GM03348 (cell line): ENCODE measurements at regions not wholly inside any gene's neighbourhood (a gene's known extent, or its start where the extent isn't known, plus 50 kb on each side); places are given as distances from the start of the nearest gene placed in this dataset.
A peak's percentile ranks its signal among the peaks of the same experiment; 100 is the strongest.

Source experiments
- DNase-seq: peaks from one replicate; pipeline ENCODE4 v3.0.0; 2012; ENCODE audit warnings: low spot score

- peak; percentile 86 for DNase-seq
Measured at GRCh38 chr6:14841901-14842421, 403.9 kb upstream of the JARID2 start.

DNA sequence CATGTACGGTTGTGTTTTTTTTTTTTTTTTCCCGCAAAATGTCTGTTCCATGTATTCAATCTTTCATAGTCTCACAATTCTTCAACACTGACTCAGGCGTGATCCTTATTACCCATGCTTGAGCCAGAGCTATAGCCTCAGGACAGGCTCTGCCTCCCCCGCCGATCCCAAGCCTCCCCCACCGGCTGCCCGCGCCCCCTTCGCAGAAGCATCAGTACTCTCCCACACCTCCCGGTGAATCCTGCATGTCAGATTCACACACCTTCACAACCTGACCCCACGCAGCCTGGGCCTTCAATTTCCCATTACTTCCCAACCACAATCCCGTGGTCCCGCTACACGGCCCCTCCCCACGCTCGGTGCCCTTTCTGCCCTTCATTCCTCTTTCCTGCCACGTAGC is 401.5 kb upstream of the JARID2 start:
- no peak for DNase-seq

GRCh38 chr6:14848019-14848418 is 397.9 kb upstream of the JARID2 start:
- peak; percentile 19 for DNase-seq

DNA sequence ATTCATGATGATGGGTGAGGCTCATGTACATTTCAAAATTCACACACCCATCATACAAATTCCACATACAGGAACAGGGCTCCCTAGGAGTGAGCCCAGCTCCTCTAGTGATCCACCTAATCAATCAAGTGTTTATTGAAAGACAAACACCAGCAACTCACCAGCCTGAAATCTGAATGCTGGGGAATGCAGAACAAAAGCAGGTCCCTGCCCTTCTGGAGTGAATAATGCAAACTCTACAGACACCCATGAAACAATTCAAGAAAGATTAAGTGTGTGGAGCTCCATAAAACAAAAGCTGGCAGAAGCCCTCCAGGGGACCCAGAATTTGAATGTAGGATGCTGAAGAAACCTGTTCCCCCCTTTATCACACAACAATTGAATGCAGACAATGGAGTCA is 396.7 kb upstream of the JARID2 start:
- no peak for DNase-seq

GRCh38 chr6:14851281-14851680 is 394.6 kb upstream of the JARID2 start:
- DNase-seq, result peak; percentile 25

DNA sequence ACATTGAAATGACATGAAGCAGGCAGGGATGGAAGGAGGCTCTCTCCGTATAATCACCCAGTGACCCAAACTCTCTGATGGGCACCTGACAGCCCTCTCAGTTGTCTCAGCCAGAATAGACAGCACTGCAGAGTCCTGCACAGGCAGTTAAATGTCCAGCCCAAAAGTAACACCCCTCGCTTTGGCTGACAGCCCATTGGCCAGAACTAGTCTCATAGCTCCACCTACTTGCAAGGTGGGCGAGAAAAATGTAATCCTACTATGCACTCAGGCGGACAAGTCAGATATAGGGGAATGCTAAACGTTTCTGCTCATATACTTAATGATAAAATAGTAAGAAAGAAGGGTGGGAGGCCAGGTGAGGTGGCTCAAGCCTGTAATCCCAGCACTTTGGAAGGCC is 393.5 kb upstream of the JARID2 start:
- DNase-seq, result no peak

DNA sequence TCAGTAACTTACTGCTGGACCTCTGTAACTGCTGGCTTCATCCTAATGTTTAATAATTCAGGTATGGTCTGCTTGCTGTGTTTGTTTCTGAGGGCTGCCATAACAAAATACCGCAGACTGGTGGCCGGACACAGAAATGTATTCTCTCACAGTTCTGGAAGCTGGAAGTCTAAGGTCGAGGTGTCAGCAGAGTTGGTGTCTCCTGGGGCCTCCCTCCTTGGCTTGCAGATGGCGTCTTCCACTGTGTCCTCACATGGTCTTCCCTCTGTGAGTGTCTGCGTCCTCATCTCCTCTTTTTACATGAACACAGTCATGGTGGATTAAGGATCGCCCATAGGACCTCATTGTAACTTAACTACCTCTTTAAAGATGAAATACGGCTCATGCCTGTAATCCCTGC is 389.7 kb upstream of the JARID2 start:
- no peak for DNase-seq

DNA sequence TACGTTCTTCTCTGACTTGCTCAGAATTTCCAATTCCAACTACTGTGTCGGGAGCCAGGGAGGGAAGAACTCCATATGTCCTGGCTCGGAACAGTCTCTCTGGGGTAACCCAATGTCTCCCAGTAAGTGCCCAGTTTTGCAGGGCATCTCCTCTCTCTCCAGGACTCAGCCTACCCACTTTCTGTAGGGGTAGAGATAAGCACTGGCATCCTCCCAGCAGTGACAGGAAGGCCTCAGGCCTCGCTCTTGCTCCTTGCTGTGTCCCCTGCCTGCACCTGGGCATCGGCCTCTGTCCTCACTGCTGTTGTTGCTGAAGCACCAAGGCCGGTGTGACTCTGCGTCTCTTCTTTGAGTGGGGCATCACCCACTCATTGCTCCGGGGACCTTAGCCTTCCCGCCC is 388.9 kb upstream of the JARID2 start:
- no peak for DNase-seq

DNA sequence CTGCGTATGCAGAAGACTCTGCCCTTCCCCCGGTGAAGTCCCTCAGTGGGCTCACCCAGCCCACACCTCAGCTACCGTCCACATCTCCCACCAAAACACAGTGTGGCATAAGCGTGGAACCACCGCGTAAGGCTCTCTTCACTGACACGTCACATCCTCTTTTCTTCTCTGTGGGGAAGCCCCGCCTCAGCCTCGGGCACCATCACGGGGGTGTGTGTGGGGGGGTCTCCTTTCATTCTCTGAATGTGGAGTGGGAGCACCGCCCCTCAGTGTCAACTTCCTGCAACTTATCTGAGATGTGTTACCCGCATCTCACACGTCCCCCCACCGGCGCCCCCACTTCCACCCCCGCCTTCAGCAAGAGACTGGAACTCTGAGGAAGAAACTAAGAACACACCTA is 388.4 kb upstream of the JARID2 start:
- DNase-seq, result no peak

- DNase-seq, result no peak
Measured at GRCh38 chr6:14858808-14859207, 387.1 kb upstream of the JARID2 start.

DNA sequence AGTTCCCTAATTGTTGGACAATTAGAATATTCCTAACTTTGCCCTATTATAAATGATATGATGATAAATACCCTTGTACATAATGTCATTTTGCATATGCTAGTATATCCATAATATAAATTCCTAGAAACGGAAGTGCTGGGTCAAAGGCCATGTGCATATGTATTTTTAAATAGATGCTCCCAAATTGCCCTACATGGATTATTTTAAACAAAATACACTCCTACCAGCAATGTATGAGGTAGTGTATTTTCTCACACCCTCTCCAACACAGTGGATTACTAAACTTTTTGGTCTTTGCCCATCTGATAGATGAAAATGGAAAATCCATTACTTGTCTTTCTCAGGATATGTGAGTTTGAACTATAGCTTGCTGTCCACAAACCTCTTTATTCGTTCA is 385.1 kb upstream of the JARID2 start:
- no peak for DNase-seq

DNA sequence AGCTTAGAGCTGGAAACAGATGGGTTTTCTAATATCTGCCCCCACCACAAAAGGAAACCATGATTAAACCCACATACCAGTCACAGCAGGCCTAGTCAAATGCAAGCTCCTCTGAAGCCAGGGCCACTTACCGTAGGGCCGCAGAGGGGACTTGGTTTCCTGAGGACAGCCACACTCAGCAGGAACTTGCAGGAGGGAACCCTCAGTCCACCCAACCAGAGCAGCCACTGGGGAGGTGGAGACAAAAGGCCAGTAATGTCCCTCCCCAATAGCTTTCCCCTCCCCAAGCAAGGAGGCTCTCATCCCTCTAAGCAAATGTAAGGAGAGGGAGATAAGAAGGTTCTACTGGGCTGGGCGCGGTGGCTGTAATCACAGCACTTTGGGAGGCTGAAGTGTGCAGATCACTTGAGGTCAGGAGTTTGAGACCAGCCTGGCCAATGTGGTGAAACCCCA is 384.4 kb upstream of the JARID2 start:
- no peak for DNase-seq

DNA sequence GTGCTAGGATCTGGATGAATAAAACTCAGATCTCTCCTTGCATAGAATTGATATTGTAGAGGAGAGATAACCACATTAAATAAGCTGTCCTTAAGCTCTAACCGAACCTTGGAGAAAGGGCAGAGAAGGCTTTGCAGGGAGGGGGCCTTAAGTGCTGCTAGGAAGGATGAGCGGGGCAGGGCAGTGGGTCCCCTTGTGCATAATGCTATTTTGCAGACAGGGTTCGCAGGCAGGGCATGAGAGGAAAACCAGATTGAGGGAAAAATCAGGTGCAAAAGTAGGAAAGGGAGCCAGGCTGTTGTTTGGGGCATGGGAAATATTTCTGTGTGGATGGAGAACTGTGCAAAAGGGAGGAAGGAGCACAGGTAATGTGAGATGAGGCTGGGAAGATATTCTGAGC is 383.0 kb upstream of the JARID2 start:
- DNase-seq, result no peak

GRCh38 chr6:14863902-14864850 is 381.7 kb upstream of the JARID2 start:
- no peak for DNase-seq

GRCh38 chr6:14865531-14866100 is 380.3 kb upstream of the JARID2 start:
- DNase-seq, result no peak

DNA sequence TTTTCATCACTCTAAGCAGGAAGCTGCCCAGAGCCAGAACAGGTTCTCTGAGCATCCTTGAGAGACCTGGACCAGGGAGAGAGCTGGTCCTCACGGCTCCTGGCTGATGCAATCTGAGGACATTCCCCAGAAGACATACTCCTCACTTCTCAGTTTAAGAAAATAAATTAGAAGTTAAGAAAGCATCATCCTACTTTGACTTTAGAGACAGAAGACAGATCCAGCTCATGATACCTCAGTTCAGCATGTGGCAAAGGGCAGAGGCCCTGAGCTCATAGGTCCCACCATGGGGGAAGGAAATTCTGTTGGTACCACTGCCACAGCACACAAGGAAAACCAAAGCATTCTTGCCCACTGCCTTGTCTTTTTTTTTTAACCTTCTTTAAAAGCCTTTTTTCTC is 378.1 kb upstream of the JARID2 start:
- no peak for DNase-seq

GRCh38 chr6:14871221-14871620 is 374.6 kb upstream of the JARID2 start:
- no peak for DNase-seq

- DNase-seq, result no peak
Measured at GRCh38 chr6:14873101-14873500, 372.8 kb upstream of the JARID2 start.

DNA sequence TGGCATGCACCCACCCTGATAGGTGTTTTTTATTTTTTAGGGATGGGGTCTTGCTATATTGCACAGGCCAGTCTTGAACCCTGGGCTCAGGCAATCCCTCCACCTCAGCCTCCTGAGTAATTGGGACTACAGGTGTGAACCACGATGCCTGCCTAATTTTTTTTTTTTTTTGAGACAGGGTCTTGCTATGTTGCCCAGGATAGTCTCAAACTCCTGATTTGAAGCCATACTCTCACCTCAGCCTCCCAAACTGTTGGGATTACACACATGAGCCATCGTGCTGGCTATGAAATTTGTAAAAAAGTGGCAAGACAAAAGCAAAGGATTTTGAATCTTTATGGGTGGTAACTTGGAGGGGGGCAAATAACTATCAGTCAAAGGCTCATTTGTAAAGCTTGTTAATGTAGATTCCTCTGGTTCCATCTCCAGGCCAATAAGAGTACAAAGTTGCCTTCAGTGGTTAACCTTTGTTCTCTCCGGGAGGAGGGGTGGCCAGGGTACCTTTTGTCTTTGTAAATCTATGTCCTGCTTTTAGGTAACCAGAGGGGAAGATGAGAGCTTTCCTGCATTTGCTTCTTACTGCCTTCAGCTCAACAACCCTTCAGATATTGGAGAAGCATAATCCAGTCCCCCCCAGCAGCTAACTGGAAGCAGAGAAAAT is 372.0 kb upstream of the JARID2 start:
- no peak for DNase-seq

DNA sequence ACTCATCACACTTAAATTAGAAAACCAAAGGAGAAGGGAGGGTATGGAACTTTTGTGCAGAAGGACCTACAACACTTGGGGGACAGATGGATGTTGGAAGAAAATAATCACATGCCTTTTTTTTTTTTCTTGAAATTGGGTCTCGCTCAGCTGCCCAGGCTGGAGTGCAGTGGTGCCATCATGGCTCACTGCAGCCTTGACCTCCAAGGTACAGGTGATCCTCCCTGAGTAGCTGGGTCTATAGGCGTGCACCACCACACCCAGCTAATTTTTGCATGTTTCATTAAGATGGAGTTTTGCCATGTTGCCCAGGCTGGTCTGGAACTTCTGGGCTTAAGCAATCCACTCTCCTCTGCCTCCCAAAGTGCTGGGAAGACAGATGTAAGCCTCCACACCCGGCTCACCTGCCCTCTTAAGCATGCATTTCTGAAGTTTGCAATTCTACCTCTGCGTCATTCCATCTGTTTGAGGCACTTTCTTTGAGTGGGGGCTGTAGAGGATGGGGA is 370.8 kb upstream of the JARID2 start:
- DNase-seq, result no peak

- no peak for DNase-seq
Measured at GRCh38 chr6:14875481-14876063, 370.3 kb upstream of the JARID2 start.
